Right lobe of liver (tissue), 4 donors: ENCODE measurements at regions not wholly inside any gene's neighbourhood (a gene's known extent, or its start where the extent isn't known, plus 50 kb on each side); places are given as distances from the start of the nearest gene placed in this dataset.

Source experiments
- CTCF ChIP-seq, 4 donors: fragments of 200-600 bp in 3 of 4; fragments of 450-650 bp in 1 of 4; IDR thresholded peaks; one replicate each; pipeline versions ENCODE4 v1.5.1 to v1.8.0; 2016 to 2022; ENCODE audit warnings: antibody characterized with exemption in 4 of 4, mild to moderate bottlenecking in 2 of 4
- POLR2A ChIP-seq: fragments of 450-650 bp; IDR thresholded peaks from one replicate; pipeline ENCODE4 v1.6.1; 2017; ENCODE audit warnings: antibody characterized with exemption, mild to moderate bottlenecking
- donor health status: DM: no; HTN: no; CAD: no.
- donor health status: DM: no; HTN: no; CAD: no.
- donor health status: DM: no; HTN: yes; CAD: no.

GRCh38 chr10:108307250-108307924, 1142.9 kb upstream of the SORCS1 start:
- TF ChIP-seq POLR2A (no peak), CTCF (IDR thresholded peaks at IDR 0.05) (no peak)
